Activated CD8-positive, alpha-beta memory T cell treated with anti-CD3 and anti-CD28 coated beads for 36 hours (primary cell): ENCODE measurements at regions not wholly inside any gene's neighbourhood (a gene's known extent, or its start where the extent isn't known, plus 50 kb on each side); places are given as distances from the start of the nearest gene placed in this dataset.
"Not testable (repeated sequence)": the region's sequence is repeated elsewhere in the genome, so short reads cannot be mapped to it uniquely, and the experiment has no call there.

ENCODE experiments used
- CTCF ChIA-PET: fragments of 350-600 bp; sonication (Branson Sonifier 250); formaldehyde crosslinking; loops from one replicate; lab custom pipeline; 2021; ENCODE audit warnings: antibody characterized with exemption; lab: Charles Lee
- POLR2A ChIA-PET: fragments of 350-600 bp; sonication (Branson Sonifier 250); formaldehyde crosslinking; loops from one replicate; lab custom pipeline; 2021; ENCODE audit warnings: antibody characterized with exemption; lab: Charles Lee

GRCh38 chr4:112708772-112709171 lies 71.8 kb downstream of the LARP7 start:
- POLR2A ChIA-PET = no interaction called here
- CTCF ChIA-PET = no interaction called here

GRCh38 chr4:112714922-112715901 lies 78.3 kb downstream of the LARP7 start:
- ChIA-PET POLR2A (no interaction called here), CTCF (no interaction called here)

GRCh38 chr4:112717856-112718255 lies 80.9 kb downstream of the LARP7 start:
- ChIA-PET POLR2A (no interaction called here), CTCF (interaction anchor here (0.6 kb wide), 1 partner anchor 12 kb away, joined by 3 read pairs; no protein-coding TSS in a partner anchor)

DNA sequence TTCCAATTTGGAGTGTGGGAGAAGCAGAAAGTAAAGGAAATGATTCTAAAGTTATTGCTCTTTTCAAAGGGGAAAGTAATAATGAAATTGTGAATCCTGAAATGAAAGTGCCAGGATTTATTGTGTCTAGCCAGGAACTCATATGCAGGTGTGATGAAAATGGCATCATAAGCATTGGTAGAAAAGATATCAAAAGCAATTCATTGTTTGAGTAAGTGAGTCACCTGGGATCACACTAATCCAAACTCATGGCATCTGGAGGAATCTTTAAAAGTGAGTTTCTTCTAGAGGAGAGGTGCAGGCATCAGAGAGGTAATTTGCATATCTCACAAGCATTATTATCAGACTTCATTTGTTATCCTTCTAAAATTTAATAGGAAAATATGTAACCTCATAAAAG lies 84.7 kb downstream of the LARP7 start:
- POLR2A ChIA-PET = no interaction called here
- CTCF ChIA-PET = interaction anchor here (0.6 kb wide), 1 partner anchor 82 kb away, joined by 3 read pairs; no protein-coding TSS in a partner anchor

DNA sequence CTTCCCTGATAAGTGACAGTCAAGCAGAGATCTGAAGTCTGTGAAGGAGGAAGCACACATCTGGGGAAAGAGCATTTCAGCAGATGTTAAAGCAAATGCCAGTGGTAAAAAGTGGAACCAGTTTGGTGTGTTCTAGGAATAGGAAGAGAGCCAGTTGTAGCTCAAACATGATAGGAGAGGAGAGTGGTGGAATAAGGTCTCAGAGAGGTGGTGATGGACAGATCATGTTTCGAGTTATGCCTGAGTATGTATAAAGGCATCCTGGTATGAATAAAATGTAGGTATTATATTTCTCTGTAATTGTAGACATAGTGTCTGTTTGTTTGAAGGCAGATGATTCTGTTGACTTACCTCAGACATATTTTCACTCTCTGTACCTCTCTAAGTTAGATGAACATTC lies 89.1 kb downstream of the LARP7 start:
- ChIA-PET POLR2A (no interaction called here), CTCF (no interaction called here)

- CTCF ChIA-PET, POLR2A ChIA-PET: not testable (repeated sequence)
Measured at GRCh38 chr4:112727728-112728127, 90.8 kb downstream of the LARP7 start.

DNA sequence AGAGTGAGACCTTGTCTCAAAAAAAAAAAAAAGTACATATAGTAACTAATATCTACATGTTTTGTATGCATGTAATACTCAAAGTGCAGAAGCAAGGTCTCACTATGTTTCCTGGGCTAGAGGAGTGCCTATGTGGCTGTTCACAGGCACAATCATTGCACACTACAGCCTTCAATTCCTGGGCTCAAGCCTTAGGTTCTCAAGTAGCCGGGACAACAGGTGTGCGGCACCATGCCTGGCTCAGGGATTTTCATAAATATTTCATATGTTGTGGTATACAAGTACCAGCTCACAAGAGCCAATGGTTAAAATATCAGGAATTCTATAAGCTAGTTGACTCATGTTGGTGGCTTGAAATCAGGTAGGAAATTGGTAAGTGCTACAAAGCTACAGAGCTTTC lies 94.8 kb downstream of the LARP7 start:
- ChIA-PET POLR2A (interaction anchor here (0.6 kb wide), 1 partner anchor 584 kb away, joined by 4 read pairs; no protein-coding TSS in a partner anchor), CTCF (no interaction called here)

GRCh38 chr4:112732142-112732541 lies 95.2 kb downstream of the LARP7 start:
- CTCF ChIA-PET = no interaction called here
- POLR2A ChIA-PET = interaction anchor here (0.6 kb wide), 1 partner anchor 583 kb away, joined by 4 read pairs; no protein-coding TSS in a partner anchor

DNA sequence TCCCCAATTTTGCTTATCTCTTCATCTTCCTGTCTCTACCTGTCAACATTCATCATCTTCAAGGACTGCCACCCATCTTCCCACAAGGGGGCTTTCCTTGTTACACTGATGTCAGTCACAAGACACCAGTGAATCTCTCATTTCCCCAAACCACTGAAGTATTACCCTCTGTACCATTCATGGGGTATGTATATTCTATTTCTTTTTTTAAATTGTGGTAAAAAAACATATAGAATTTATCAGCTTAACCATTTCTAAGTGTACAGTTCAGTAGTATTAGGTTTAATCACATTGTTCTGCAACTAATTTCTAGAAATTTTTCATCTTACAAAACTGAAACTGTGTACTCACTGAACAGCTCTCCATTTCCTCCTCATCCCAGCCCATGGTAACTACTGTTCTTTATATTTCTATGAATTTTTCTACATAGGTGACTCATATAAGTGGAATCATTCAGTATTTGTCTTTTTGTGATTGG lies 98.6 kb downstream of the LARP7 start:
- CTCF ChIA-PET = interaction anchor here (1.3 to 2.4 kb wide), 2 partner anchors 27 to 98 kb away, joined by 3 to 8 read pairs; no protein-coding TSS in a partner anchor
- POLR2A ChIA-PET = interaction anchor here (0.6 to 0.7 kb wide), 2 partner anchors 161 to 227 kb away, joined by 4 read pairs; no protein-coding TSS in a partner anchor

GRCh38 chr4:112736718-112737135 lies 99.8 kb downstream of the LARP7 start:
- ChIA-PET POLR2A (no interaction called here), CTCF (interaction anchor here (0.9 to 2.4 kb wide), 3 partner anchors 26 to 99 kb away, joined by 3 to 8 read pairs (median 3); no protein-coding TSS in a partner anchor)

DNA sequence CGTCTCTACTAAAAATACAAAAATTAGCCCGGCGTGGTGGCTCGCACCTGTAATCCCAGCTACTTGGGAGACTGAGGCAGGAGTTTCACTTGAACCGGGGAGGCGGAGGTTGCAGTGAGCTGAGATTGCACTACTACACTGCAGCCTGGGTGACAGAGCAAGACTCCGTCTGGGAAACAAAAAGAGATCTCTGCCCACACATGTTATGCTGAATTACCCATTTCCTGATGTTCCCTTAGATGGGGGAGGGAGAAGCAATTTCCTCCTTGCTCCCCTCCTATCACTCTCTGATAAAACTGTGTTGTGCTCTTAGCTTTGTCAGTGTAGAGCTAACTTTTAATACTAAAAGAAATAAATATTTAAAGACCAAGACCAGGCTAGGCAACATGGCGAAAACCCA lies 102.5 kb downstream of the LARP7 start:
- ChIA-PET POLR2A (no interaction called here), CTCF (no interaction called here)

- ChIA-PET CTCF (interaction anchor here (1.7 kb wide), 1 partner anchor 18 kb away, joined by 7 read pairs; no protein-coding TSS in a partner anchor), POLR2A (no interaction called here)
Measured at GRCh38 chr4:112747036-112747435, 110.1 kb downstream of the LARP7 start.

- ChIA-PET CTCF (no interaction called here), POLR2A (no interaction called here)
Measured at GRCh38 chr4:112748352-112748878, 111.5 kb downstream of the LARP7 start.

GRCh38 chr4:112750749-112751148 lies 113.8 kb downstream of the LARP7 start:
- POLR2A ChIA-PET = not testable (repeated sequence)
- CTCF ChIA-PET = interaction anchor here (1.6 kb wide), 1 partner anchor 14 kb away, joined by 4 read pairs; no protein-coding TSS in a partner anchor

DNA sequence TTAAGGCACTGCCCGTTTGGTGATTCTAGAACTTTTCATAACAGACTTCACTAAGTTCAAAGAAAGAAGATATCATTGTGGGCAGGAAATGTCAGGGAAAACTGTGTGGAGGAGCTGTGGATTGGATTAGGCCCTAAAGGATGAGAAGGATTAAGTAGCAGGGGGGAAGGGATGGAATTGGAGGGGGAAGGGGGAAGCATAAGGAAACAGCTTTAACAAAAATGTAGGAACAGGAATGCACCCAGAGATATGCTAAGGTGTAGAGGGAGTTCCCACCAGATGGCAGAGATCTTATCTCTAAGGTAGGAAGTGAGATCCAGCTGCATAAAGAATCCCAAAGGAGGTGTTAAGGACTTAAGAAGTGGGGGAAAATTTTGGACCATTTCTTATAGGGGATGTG lies 114.5 kb downstream of the LARP7 start:
- POLR2A ChIA-PET = no interaction called here
- CTCF ChIA-PET = interaction anchor here (1.6 kb wide), 1 partner anchor 14 kb away, joined by 4 read pairs; no protein-coding TSS in a partner anchor

DNA sequence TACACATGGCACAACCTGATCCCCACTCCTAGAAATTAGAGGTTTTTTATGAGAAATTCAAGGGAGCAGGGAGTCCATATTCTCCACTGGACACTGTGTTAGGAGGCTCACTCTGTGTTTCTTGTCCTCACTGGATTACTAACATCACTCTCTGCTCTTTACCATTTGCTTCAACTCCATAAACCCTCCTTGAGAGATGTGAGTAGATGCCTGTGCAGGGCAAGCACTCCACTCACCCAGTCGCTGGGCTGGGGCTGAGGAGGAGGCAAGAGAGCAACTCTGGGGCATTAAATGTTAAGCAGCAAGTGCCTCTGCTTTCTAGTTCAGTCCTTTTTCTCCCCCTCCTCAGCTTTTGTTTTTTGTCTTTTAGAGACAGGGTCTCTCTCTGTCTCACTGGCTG lies 115.1 kb downstream of the LARP7 start:
- POLR2A ChIA-PET = no interaction called here
- CTCF ChIA-PET = interaction anchor here (1.6 to 2.4 kb wide), 2 partner anchors 11 to 13 kb away, joined by 4 to 6 read pairs; no protein-coding TSS in a partner anchor

- POLR2A ChIA-PET = no interaction called here
Measured at GRCh38 chr4:112752510-112752909, 115.6 kb downstream of the LARP7 start.

GRCh38 chr4:112753333-112753732 lies 116.4 kb downstream of the LARP7 start:
- ChIA-PET POLR2A (no interaction called here), CTCF (interaction anchor here (2.4 kb wide), 1 partner anchor 10 kb away, joined by 6 read pairs; no protein-coding TSS in a partner anchor)

More at GRCh38 chr4:112752510-112752909, 115.6 kb downstream of the LARP7 start:
- CTCF ChIA-PET = interaction anchor here (2.4 kb wide), 1 partner anchor 10 kb away, joined by 6 read pairs; no protein-coding TSS in a partner anchor

- ChIA-PET CTCF (interaction anchor here (0.7 kb wide), 1 partner anchor 104 kb away, joined by 3 read pairs; no protein-coding TSS in a partner anchor), POLR2A (no interaction called here)
Measured at GRCh38 chr4:112759313-112759712, 122.4 kb downstream of the LARP7 start.
